ENCODE measurements at regions not wholly inside any gene's neighbourhood (a gene's known extent, or its start where the extent isn't known, plus 50 kb on each side); places are given as distances from the start of the nearest gene placed in this dataset.

GRCh38 chrY:9008648-9009047 is 328.6 kb upstream of the TSPY4 start:
- H3K9me2 ChIP-seq (ENCODE audit: insufficient read depth, low read length) = no peaks in the 10 kb centered on the region
- H3K79me2 ChIP-seq (ENCODE audit: insufficient read depth, low read depth, low read length) = no peaks in the 10 kb centered on the region
- no peak overlapping the region for H3K27ac ChIP-seq (ENCODE audit: low read depth, low read length, poor library complexity, severe bottlenecking)
- H4K20me1 ChIP-seq (ENCODE audit: insufficient read depth, low read length) = no peaks in the 10 kb centered on the region
- TF ChIP-seq CTCF (conservative IDR thresholded peaks at IDR 0.05; ENCODE audit: low read length) (no peak), EZH2phosphoT487 (IDR thresholded peaks at IDR 0.05; ENCODE audit: borderline replicate concordance, low read depth, low read length) (no peak)
- no TSS peak for BruUV-seq (replicated peaks)
- ChIA-PET CTCF (ENCODE audit: unreplicated experiment) (no interaction called here), POLR2A (no interaction called here)
- no peak overlapping the region for H3K4me2 ChIP-seq (ENCODE audit: low read length)
- H3K36me3 ChIP-seq (ENCODE audit: insufficient read depth, low read length) = no peaks in the 10 kb centered on the region
- H2AFZ ChIP-seq (ENCODE audit: low read length) = no peak overlapping the region
- intact Hi-C loops (cut with micrococcal nuclease; ENCODE audit: unreplicated experiment) = no loop called here
- no peak for DNase-seq (ENCODE audit: low spot score)
- no peak overlapping the region for H3K4me3 ChIP-seq (ENCODE audit: low read depth, low read length, poor library complexity, severe bottlenecking)
- H3K4me1 ChIP-seq (ENCODE audit: insufficient read depth, low read length, poor library complexity, severe bottlenecking) = no peaks in the 10 kb centered on the region
- H3K9me3 ChIP-seq (ENCODE audit: low read length) = no peaks in the 10 kb centered on the region

- no peak overlapping the region for H2AFZ ChIP-seq (ENCODE audit: low read length)
- BruUV-seq (replicated peaks) = no TSS peak
- H3K27ac ChIP-seq (ENCODE audit: low read depth, low read length, poor library complexity, severe bottlenecking) = no peak overlapping the region
- CTCF ChIA-PET (ENCODE audit: unreplicated experiment) = no interaction called here
- no peak overlapping the region for H3K4me2 ChIP-seq (ENCODE audit: low read length)
- no peaks in the 10 kb centered on the region for H3K36me3 ChIP-seq (ENCODE audit: insufficient read depth, low read length)
- H3K4me1 ChIP-seq (ENCODE audit: insufficient read depth, low read length, poor library complexity, severe bottlenecking) = no peaks in the 10 kb centered on the region
- no peaks in the 10 kb centered on the region for H3K9me3 ChIP-seq (ENCODE audit: low read length)
- POLR2A ChIA-PET = no interaction called here
- no peak overlapping the region for H3K4me3 ChIP-seq (ENCODE audit: low read depth, low read length, poor library complexity, severe bottlenecking)
- DNase-seq (ENCODE audit: low spot score) = no peak
- no peaks in the 10 kb centered on the region for H3K79me2 ChIP-seq (ENCODE audit: insufficient read depth, low read depth, low read length)
- H4K20me1 ChIP-seq (ENCODE audit: insufficient read depth, low read length) = no peaks in the 10 kb centered on the region
- no peaks in the 10 kb centered on the region for H3K9me2 ChIP-seq (ENCODE audit: insufficient read depth, low read length)
- intact Hi-C loops (cut with micrococcal nuclease; ENCODE audit: unreplicated experiment) = no loop called here
- TF ChIP-seq EZH2phosphoT487 (IDR thresholded peaks at IDR 0.05; ENCODE audit: borderline replicate concordance, low read depth, low read length) = no peak
- no peak for TF ChIP-seq CTCF (conservative IDR thresholded peaks at IDR 0.05; ENCODE audit: low read length)
These were observed 320.3 kb upstream of the TSPY4 start for GRCh38 chrY:9016916-9017315.

GRCh38 chrY:9018401-9018800 is 318.9 kb upstream of the TSPY4 start:
- POLR2A ChIA-PET = no interaction called here
- Histone ChIP-seq H2AFZ (ENCODE audit: low read length) (no peak overlapping the region), H3K36me3 (ENCODE audit: insufficient read depth, low read length) (no peaks in the 10 kb centered on the region), H3K9me3 (ENCODE audit: low read length) (no peaks in the 10 kb centered on the region), H3K4me1 (ENCODE audit: insufficient read depth, low read length, poor library complexity, severe bottlenecking) (no peaks in the 10 kb centered on the region), H3K4me2 (ENCODE audit: low read length) (no peak overlapping the region), H3K27ac (ENCODE audit: low read depth, low read length, poor library complexity, severe bottlenecking) (no peak overlapping the region), H3K9me2 (ENCODE audit: insufficient read depth, low read length) (no peaks in the 10 kb centered on the region), H3K79me2 (ENCODE audit: insufficient read depth, low read depth, low read length) (no peaks in the 10 kb centered on the region), H3K4me3 (ENCODE audit: low read depth, low read length, poor library complexity, severe bottlenecking) (no peak overlapping the region), H4K20me1 (ENCODE audit: insufficient read depth, low read length) (no peaks in the 10 kb centered on the region)
- CTCF ChIA-PET (ENCODE audit: unreplicated experiment) = no interaction called here
- no TSS peak for BruUV-seq (replicated peaks)
- no peak for DNase-seq (ENCODE audit: low spot score)
- intact Hi-C loops (cut with micrococcal nuclease; ENCODE audit: unreplicated experiment) = no loop called here
- TF ChIP-seq CTCF (conservative IDR thresholded peaks at IDR 0.05; ENCODE audit: low read length) (no peak), EZH2phosphoT487 (IDR thresholded peaks at IDR 0.05; ENCODE audit: borderline replicate concordance, low read depth, low read length) (no peak)
